Osteoblast (primary cell): ENCODE measurements at regions not wholly inside any gene's neighbourhood (a gene's known extent, or its start where the extent isn't known, plus 50 kb on each side); places are given as distances from the start of the nearest gene placed in this dataset.

Source experiments
- DNase-seq: peaks from one replicate; pipeline ENCODE4 v3.0.0; 2011; ENCODE audit warnings: low spot score, mixed read lengths; ENCODE audit not compliant: insufficient read length; ENCODE audit errors: missing footprints
- H2AFZ ChIP-seq: 2 replicates; pipeline ENCODE4 v1.6.0; 2011; ENCODE audit warnings: mild to moderate bottlenecking, low read length
- H3K27ac ChIP-seq: 2 replicates; pipeline ENCODE4 v1.5.1; 2011; ENCODE audit warnings: mild to moderate bottlenecking, low read depth, low read length, moderate library complexity
- H3K27me3 ChIP-seq: 2 replicates; pipeline ENCODE4 v1.6.0; 2012; ENCODE audit warnings: mild to moderate bottlenecking, control low read depth, inconsistent platforms, low read length, moderate library complexity; ENCODE audit not compliant: insufficient read depth
- H3K36me3 ChIP-seq: 2 replicates; pipeline ENCODE4 v1.5.1; 2011; ENCODE audit warnings: mild to moderate bottlenecking, low read length, control low read depth, moderate library complexity; ENCODE audit not compliant: insufficient read depth
- H3K4me1 ChIP-seq: 2 replicates; pipeline ENCODE4 v1.5.1; 2011; ENCODE audit warnings: mild to moderate bottlenecking, low read length, control low read depth, moderate library complexity; ENCODE audit not compliant: insufficient read depth
- H3K4me2 ChIP-seq: 2 replicates; pipeline ENCODE4 v1.6.0; 2011; ENCODE audit warnings: mild to moderate bottlenecking, low read length; ENCODE audit not compliant: insufficient read depth
- H3K4me3 ChIP-seq: fragments of 200-600 bp; sonication (generic); 3 replicates; pipeline ENCODE4 v1.5.1; 2012; ENCODE audit warnings: mild to moderate bottlenecking, low read length, inconsistent platforms; ENCODE audit not compliant: insufficient read depth
- H3K79me2 ChIP-seq: 2 replicates; pipeline ENCODE4 v1.6.0; 2012; ENCODE audit warnings: mild to moderate bottlenecking, low read length, control low read depth, inconsistent platforms; ENCODE audit not compliant: insufficient read depth
- H3K9me3 ChIP-seq: 2 replicates; pipeline ENCODE4 v1.5.1; 2011; ENCODE audit warnings: low read depth, low read length, control low read depth
- H4K20me1 ChIP-seq: 2 replicates; pipeline ENCODE4 v1.6.0; 2012; ENCODE audit warnings: mild to moderate bottlenecking, low read length, control low read depth; ENCODE audit not compliant: insufficient read depth
- CTCF ChIP-seq: IDR thresholded peaks from 2 replicates; pipeline ENCODE4 v1.5.1; 2011; ENCODE audit warnings: mild to moderate bottlenecking, low read depth, low read length, moderate library complexity; ENCODE audit errors: extremely low read depth

- TF ChIP-seq CTCF, result no peak
- Histone ChIP-seq H4K20me1 (no peaks in the 10 kb centered on the region), H2AFZ (no peak overlapping the region), H3K36me3 (no peaks in the 10 kb centered on the region), H3K4me3 (no peak overlapping the region), H3K79me2 (no peaks in the 10 kb centered on the region), H3K9me3 (peaks cover 3% of the 10 kb centered on the region), H3K27me3 (no peaks in the 10 kb centered on the region), H3K27ac (no peak overlapping the region), H3K4me1 (no peaks in the 10 kb centered on the region), H3K4me2 (no peak overlapping the region)
- DNase-seq, result peak; percentile 27
Observed at GRCh38 chr21:23108533-23108932, 2110.3 kb downstream of the NCAM2 start.

GRCh38 chr21:23111070-23111600 is 2112.9 kb downstream of the NCAM2 start:
- Histone ChIP-seq H3K4me1 (no peaks in the 10 kb centered on the region), H3K36me3 (no peaks in the 10 kb centered on the region), H3K79me2 (no peaks in the 10 kb centered on the region), H2AFZ (no peak overlapping the region), H3K4me2 (no peak overlapping the region), H3K27me3 (no peaks in the 10 kb centered on the region), H3K9me3 (peaks cover 5% of the 10 kb centered on the region), H3K27ac (no peak overlapping the region), H4K20me1 (no peaks in the 10 kb centered on the region), H3K4me3 (no peak overlapping the region)
- DNase-seq, result no peak
- TF ChIP-seq CTCF, result no peak

- Histone ChIP-seq H3K4me1 (no peaks in the 10 kb centered on the region), H4K20me1 (no peaks in the 10 kb centered on the region), H2AFZ (no peak overlapping the region), H3K27ac (no peak overlapping the region), H3K27me3 (no peaks in the 10 kb centered on the region), H3K4me3 (no peak overlapping the region), H3K79me2 (no peaks in the 10 kb centered on the region), H3K4me2 (no peak overlapping the region), H3K9me3 (peaks cover 2% of the 10 kb centered on the region), H3K36me3 (no peaks in the 10 kb centered on the region)
- no peak for DNase-seq
- TF ChIP-seq CTCF, result no peak
Observed at GRCh38 chr21:23119491-23119890, 2121.3 kb downstream of the NCAM2 start.

GRCh38 chr21:23127973-23128372 is 2129.8 kb downstream of the NCAM2 start:
- TF ChIP-seq CTCF, result no peak
- H3K9me3 ChIP-seq, result peaks cover 3% of the 10 kb centered on the region
- H3K4me1 ChIP-seq, result no peaks in the 10 kb centered on the region
- no peak for DNase-seq
- H3K4me2 ChIP-seq, result no peak overlapping the region
- no peaks in the 10 kb centered on the region for H3K36me3 ChIP-seq
- H2AFZ ChIP-seq, result no peak overlapping the region
- no peak overlapping the region for H3K4me3 ChIP-seq
- no peak overlapping the region for H3K27ac ChIP-seq
- H3K27me3 ChIP-seq, result no peaks in the 10 kb centered on the region
- no peaks in the 10 kb centered on the region for H3K79me2 ChIP-seq
- H4K20me1 ChIP-seq, result no peaks in the 10 kb centered on the region
